ENCODE measurements at regions not wholly inside any gene's neighbourhood (a gene's known extent, or its start where the extent isn't known, plus 50 kb on each side); places are given as distances from the start of the nearest gene placed in this dataset.

DNA sequence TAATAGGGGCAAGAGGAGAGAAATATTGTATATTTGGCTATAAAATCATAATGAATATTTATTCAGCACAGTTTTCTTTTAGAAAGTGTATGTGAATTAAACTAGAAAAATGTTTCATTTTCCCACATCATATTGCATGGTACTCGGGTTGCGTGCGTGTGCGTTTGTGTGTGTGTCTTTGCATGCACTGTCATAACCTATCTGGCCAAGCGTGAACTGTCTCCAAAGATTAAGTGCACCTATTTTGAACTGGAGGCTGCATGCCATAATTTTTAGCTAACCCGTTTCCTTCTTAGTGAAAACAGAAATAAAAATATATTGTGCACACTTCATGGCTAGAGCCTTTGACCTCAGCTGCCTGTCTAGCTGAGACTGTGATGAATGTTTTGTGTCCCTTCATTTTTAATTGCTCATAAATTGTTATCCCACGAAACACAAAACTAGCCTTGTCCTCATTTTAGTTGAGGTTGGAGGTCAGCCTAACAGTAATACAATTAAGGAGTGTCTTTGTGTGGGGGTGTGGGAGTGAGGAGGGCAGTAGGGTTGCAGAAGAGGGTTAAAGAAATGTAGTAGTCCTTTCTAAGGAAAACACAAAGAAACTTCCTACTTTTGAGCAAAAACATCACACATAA, 336.1 kb upstream of the POU3F2 start:
- DNase-seq (ENCODE audit: low read depth in 2 of 3, low spot score in 2 of 3): no peak

GRCh38 chr6:98498866-98499265, 335.5 kb upstream of the POU3F2 start:
- no peak for DNase-seq (ENCODE audit: low read depth in 2 of 3, low spot score in 2 of 3)

DNA sequence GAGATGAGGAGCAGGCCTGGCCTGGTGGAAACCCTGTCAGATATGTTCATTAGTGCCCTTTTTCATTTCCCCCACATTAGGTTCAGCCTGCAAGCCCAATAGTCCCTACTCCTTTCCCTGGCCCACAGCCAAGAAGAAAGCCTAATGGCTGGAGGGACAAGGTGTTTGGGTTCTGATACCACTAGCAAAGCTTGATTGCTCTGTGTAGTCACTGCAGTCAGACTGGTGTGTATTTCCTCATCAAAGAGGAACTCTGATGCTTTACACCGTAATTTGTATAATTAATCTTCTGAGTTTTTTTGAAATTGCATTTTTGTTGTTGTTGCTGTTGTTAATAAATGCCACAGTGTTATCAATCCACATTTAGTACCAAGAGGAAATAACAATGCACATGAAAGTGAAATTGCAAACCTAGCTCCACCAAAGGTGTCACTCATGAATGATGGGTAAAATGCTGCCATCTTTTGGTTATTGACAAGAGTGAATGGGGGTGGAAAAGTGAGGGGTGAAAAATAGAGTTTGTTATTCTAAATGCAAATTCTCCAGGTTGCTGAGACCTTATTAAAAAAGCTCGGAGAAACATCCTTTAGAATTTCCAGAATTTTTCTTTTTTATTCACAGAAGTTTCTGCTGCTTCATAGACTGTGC, 320.2 kb upstream of the POU3F2 start:
- DNase-seq (ENCODE audit: low read depth in 2 of 3, low spot score in 2 of 3): no peak

DNA sequence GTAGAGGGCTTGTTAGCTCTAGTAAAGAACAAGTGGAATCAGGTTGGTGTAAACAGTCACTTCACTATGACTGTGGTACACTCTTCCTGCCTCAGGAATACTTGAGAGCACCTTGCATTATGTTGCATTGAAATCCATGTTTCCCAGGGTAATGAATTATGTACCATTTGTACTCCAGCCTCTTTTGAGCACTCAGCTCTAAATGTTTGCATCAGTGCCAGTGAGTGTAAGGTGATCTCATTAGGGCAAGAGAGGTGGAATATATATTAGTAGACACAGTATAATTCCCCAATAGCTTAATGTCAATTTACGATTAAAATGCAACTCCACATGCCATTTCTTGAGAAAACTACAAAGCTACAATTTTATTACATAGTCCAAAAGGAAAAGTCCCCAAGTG, 319.6 kb upstream of the POU3F2 start:
- no peak for DNase-seq (ENCODE audit: low read depth in 2 of 3, low spot score in 2 of 3)

DNA sequence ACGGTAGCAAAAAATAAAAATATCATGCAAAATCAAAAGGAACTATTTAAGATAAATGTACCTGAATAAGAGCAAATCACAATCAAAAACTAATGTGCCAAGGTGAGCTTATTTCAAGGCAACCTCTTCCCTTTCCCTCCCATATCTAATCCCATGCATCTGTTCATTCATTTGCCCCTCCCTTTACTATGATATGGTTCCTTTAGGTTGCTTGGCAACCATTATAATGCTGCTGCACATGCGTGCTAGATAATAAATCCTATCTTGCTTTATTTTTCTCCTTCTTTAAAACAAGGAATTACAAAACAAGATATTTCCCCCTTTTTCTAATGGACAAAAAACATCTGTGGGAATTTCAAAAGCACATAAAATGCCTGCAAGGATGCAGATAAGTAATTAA, 318.2 kb upstream of the POU3F2 start:
- DNase-seq (ENCODE audit: low read depth in 2 of 3, low spot score in 2 of 3): no peak

- no peak for DNase-seq (ENCODE audit: low read depth in 2 of 3, low spot score in 2 of 3)
Measured at GRCh38 chr6:98516866-98517265, 317.5 kb upstream of the POU3F2 start.

GRCh38 chr6:98525860-98526259, 308.5 kb upstream of the POU3F2 start:
- no peak for DNase-seq (ENCODE audit: low read depth in 2 of 3, low spot score in 2 of 3)

GRCh38 chr6:98526465-98526864, 307.9 kb upstream of the POU3F2 start:
- DNase-seq (ENCODE audit: low read depth in 2 of 3, low spot score in 2 of 3): no peak

DNA sequence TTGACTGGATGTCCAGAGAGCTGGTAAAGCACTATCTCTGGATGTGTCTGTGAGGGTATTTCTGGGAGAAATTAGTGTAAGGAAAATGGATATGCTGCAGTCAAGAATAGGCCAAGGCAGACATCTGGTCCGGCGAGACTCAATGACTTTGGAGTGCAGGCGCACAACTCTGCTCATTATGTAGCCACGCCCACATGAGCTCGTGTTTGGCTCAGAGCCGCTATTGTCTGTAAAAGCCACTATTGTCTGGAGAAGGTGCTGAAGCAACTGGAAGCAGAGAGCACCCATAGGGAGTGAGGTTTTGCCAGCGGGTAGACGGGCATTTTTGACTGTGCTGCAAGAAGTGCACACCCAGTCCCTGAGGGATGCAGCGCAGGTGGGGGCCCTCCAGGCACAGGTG, 305.0 kb upstream of the POU3F2 start:
- no peak for DNase-seq (ENCODE audit: low read depth in 2 of 3, low spot score in 2 of 3)

DNA sequence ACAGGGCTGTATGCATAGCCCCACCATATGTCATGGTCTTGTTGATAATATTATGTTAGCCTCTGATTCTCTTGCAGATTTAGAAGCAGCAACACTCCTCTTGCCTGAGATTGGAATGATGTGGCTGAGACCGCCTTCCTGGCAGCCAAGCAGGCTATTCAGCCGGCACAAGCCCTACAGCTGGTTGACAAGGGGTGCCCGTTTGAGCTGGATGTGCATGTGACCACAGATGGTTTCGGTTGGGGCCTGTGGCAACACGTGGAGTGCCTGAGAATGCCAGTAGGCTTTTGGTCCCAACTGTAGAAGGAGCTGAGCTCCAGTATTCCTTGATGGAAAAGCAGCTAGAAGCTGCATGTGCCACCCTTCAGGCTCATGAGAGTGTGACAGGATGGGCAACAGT, 303.6 kb upstream of the POU3F2 start:
- no peak for DNase-seq (ENCODE audit: low read depth in 2 of 3, low spot score in 2 of 3)

GRCh38 chr6:98532004-98532403, 302.4 kb upstream of the POU3F2 start:
- DNase-seq (ENCODE audit: low read depth in 2 of 3, low spot score in 2 of 3): no peak

DNA sequence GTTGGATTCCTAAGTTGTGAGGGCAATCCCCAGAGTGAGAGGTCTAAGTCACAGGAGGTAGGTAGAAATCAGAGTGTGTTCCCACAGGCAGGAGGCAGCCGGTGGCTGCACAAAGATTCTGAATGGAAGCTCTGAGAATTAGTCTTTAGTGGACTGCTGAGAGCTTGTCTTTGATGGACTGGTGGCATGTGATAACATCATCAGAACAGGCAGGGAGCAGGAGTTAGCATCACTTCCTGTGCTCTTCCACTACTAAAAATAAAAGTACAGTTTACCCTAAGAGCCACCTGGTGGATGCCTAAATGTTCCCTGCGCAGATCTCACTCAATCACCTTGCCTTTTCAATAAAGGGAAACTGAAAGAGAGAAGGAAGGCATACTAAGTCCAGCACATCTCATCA, 294.6 kb upstream of the POU3F2 start:
- DNase-seq (ENCODE audit: low read depth in 2 of 3, low spot score in 2 of 3): no peak

DNA sequence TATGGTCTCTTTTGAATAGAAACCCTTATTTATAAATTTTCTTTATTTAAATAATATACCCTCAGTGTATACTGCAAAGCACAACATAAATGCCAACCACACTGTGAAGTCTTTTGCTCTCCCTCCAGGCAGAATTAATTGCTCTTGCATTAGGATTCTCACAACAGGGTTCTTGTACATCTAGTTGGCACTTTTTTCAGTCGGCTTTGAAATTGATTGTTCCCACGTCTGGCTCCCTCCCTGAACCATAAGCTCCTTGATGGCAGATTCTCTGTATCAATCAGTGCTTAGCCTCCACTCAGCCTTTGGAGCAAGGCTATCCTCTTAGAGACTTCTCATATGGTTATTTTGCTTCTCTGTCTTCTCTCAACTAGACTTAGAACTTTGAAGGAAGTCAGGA, 288.0 kb upstream of the POU3F2 start:
- no peak for DNase-seq (ENCODE audit: low read depth in 2 of 3, low spot score in 2 of 3)

DNA sequence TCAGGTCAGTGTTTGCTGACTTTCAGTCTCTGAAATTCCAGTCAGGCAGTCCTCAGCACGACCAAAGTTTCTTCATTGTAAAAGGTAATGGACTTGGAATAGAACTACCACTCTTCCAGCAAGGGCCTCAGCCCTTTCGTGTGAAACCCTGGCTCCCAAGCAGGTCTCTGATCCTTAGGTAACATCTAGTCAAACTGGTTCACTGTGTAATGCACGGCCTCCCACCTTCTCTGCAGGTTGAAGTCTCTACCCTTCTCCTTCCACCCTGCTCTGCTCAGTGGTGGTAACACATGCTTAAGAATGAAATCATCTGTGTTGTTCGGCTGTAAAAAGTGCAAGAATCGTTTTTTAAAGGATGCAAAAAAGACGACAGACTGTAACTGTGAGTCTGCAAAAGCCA, 287.2 kb upstream of the POU3F2 start:
- no peak for DNase-seq (ENCODE audit: low read depth in 2 of 3, low spot score in 2 of 3)

DNA sequence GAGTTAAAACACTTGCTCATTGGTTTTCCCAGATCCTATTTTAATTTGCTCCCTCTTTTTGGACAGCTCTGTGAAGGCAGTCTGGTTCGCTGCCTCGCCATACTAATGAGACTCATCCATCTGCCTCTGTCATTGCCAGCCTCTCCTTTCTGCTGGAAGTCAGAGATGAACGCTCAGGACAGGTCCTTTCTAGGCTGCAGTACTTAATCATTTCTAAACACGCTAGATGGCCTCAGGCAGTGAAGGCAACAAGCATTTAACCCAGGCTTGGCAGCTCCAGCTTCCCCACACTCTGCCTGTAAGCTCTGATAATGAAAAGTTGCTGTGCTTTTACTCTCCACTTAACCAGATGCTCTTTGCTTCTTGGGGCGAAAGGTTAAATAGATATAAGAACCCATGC, 286.7 kb upstream of the POU3F2 start:
- no peak for DNase-seq (ENCODE audit: low read depth in 2 of 3, low spot score in 2 of 3)

GRCh38 chr6:98548301-98548700, 286.1 kb upstream of the POU3F2 start:
- DNase-seq (ENCODE audit: low read depth in 2 of 3, low spot score in 2 of 3): no peak

- DNase-seq (ENCODE audit: low read depth in 2 of 3, low spot score in 2 of 3): no peak
Measured at GRCh38 chr6:98560418-98560817, 274.0 kb upstream of the POU3F2 start.

GRCh38 chr6:98560841-98561240, 273.5 kb upstream of the POU3F2 start:
- DNase-seq (ENCODE audit: low read depth in 2 of 3, low spot score in 2 of 3): no peak

DNA sequence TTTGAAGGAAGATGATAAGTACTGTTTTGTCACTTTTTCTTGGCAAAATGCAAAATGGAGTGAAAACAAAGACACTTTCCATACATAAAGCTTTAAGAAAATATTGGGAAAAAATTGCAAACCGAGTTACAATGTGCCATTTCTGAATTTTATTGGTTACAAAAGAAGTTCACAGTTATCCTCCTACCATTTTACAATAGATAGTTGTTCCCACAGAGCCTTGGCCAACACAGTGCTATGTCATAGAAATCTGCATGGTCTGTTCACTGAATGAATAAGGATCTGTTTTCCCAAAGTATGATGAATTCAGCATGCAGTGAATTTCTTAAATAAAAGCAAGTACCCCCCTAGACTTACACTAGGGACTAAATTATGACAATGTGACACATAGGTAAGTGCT, 268.2 kb upstream of the POU3F2 start:
- no peak for DNase-seq (ENCODE audit: low read depth in 2 of 3, low spot score in 2 of 3)

GRCh38 chr6:98572579-98572978, 261.8 kb upstream of the POU3F2 start:
- no peak for DNase-seq (ENCODE audit: low read depth in 2 of 3, low spot score in 2 of 3)

DNA sequence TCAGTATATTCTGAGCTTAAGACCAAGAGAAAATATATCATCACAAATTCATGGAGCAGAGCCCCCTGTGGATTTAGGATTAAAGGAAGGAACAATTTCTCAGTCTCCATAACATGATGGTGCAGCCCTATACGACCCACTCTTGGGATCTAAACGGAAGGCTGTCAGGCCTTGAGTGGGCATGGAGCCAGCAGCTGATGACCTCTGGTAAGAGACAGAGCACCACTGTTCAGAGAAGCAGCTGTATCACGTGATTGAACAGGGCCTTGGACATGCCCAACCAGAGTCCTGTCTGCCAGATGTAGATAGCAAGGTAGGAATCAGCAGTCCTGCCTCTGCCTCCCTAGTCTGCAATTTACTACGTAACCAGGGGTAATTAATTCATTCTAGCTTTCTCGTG, 259.4 kb upstream of the POU3F2 start:
- no peak for DNase-seq (ENCODE audit: low read depth in 2 of 3, low spot score in 2 of 3)

GRCh38 chr6:98576791-98577190, 257.6 kb upstream of the POU3F2 start:
- no peak for DNase-seq (ENCODE audit: low read depth in 2 of 3, low spot score in 2 of 3)

- no peak for DNase-seq (ENCODE audit: low read depth in 2 of 3, low spot score in 2 of 3)
Measured at GRCh38 chr6:98578016-98578415, 256.4 kb upstream of the POU3F2 start.
